GM21367 (cell line): ENCODE measurements at regions not wholly inside any gene's neighbourhood (a gene's known extent, or its start where the extent isn't known, plus 50 kb on each side); places are given as distances from the start of the nearest gene placed in this dataset.

ENCODE experiments used
- ATAC-seq: cut with Tn5 transposase; IDR thresholded peaks from one replicate; pipeline ENCODE4 v1.9.1; 2021; ENCODE audit not compliant: unreplicated experiment

DNA sequence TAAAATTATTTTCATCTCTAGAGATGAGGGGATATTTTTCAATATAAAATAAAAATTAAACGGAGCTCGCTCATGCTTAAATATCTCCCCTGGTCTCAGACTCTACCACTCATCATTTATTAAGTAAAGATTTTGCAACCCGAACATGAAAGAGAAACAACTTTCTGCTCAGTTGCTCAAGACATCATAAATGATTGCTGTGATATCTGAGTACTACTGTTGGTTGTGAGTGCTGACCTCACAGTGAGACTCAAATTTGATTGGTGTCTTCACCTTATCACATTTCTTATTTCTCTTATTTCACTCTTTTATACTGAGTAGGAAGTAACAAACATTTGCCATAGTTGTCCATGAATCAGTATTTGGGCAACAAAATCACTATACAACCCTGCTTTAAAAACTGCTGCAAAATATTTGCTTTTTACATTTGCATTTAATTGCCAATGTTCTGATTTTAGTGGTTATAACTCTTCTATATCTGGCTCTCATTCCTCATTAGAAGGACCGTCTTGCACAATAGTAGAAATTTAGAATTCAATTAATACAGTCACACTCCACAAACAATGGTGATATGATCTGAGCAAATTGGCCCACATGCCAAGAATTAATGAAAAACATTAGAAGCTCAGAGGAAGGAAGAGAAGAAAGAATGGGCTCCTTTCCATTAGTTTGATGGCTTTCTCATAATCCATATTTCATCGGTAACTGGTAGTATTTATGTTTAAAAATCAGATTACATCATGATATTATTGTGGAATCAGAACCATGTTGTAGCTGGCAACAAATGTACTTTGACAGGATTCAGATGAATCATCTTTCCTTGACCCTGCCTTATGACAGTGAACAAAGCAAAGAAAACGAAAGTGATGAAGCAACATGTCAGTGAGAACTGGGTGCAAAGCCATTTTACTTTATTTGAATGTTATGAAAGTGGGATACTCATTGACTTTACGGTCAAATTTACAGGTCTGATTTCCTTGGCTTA is 973.6 kb upstream of the TENM4 start:
- ATAC-seq: no peak

DNA sequence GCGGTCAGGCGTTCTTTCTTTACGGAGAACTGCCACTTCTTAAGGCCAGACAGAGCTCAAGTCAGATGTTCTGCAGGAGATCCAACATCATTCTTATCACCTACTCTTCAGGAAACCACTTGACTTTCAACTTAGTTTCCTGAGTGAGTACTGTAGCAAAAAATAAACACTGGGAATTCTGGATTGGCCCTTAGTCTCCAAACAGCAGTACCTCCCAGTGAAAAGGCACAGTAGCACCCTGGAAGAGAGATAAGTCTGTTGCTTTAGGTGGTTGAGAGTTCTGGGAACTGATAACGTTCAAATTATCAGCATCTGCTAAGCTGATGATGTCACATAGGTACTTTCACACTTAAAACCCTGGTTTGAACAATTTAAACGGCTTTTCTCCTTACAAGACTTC is 971.8 kb upstream of the TENM4 start:
- no peak for ATAC-seq

DNA sequence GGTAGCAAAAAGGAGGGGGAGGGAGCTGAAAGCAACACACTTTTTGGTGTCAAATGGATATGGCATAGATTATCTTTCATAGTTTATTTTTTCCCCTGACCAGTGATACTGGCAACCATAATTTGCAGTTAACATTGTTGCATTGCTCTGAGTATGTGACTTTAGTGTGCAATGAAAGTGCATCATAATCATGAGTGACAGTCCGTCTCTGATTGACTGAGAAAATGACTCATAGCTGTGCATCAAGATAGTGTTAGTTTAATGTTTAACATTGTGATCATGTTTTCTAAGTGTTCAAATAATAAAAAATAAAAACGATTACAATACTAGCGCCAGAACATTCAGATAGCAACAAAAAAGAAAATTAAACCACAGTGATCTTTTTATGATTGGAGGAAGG is 952.4 kb upstream of the TENM4 start:
- no peak for ATAC-seq

DNA sequence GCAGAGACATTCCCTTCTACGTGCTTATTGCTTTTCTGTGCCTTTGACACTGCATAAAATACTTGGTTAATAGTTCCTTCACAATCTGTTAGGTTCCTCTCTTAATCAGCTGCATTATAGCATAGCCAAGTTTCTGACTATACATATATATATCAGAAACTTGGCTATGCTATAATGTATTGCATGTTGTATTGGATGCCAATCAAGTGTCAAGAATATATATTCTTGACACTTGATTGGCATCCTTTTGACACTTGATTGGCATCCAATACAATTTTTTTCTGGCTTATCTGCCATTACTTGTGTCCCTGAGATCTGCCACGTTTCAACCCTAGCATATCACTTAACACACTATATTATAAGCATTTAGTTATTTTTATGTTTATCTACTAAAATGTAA is 949.7 kb upstream of the TENM4 start:
- no peak for ATAC-seq

DNA sequence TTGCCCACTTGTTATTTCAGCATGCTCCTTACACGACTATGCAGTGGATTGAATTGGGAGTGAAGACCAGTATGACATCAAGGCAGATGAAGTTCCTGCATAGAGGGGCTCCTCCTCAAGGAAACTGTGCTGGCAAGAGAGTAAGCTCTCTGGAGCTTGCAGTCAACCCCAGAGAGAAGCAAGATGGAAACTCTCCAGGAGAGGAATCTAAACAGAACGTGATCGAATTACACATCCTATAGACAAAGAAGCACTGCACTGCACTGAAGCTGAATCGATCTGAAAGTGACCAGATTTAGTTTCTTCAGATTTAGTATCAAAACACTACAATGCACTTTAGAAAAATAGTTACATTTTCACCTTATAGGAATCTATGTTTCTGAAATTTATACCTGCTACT is 947.7 kb upstream of the TENM4 start:
- no peak for ATAC-seq

GRCh38 chr11:80388130-80388529 is 947.3 kb upstream of the TENM4 start:
- ATAC-seq: no peak

- no peak for ATAC-seq
Measured at GRCh38 chr11:80383655-80384054, 942.8 kb upstream of the TENM4 start.

GRCh38 chr11:80379620-80380278 is 938.9 kb upstream of the TENM4 start:
- no peak for ATAC-seq

DNA sequence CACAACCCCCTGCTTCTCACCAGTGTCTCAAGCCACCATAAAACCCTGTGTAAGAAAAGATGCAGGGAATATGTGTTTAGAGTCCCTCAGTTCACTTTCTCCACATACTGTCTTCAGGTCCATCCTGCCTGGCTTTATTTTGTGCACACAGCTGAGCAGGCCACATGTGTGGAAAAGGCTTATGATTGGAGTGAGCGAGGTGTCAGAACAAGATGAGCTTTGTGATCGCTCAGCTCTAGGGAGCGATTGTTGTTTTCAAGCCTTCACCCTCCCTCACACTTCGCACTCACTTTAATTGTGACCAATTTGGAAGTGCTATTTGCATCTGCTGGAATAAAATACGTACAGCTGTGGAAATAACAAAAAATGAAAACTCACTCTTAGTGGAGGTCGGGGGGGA is 931.1 kb upstream of the TENM4 start:
- no peak for ATAC-seq

GRCh38 chr11:80365980-80366379 is 925.1 kb upstream of the TENM4 start:
- ATAC-seq: no peak

- ATAC-seq: no peak
Measured at GRCh38 chr11:80365076-80365725, 924.4 kb upstream of the TENM4 start.

DNA sequence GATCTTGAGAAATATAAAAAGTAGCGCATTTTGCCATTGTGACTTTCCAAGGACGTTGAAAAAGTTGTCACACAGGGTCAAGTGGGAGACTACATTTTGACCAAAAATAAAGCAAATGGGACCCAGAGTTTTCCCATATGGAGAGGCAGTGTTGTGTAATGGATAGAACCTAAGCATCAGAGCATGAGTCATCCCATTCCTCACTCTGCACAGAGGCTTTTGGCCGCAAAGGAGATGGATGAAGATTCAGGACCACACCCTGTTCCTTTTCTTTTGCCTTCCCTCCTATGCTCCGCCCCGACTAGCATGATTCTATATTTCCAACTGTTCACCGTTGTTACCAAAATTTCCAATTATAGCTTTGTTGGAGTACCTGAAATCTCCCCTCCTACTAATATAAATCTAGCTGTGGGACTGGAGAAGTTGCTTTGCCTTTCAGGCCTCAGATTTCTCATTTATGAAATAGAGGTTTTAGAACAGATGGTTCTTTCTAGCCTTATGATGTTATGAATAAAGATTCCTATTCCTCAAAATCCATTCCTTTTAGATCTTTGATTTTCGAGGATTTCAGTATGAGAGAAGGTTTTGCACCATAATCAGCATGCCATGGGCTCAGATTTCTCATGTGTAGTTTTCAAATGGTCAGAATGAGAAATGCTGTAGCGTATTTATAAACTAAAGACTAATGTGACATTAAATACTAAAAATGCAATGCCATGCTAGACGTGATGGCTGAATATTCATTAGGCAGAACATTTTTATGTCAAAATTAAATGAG is 921.9 kb upstream of the TENM4 start:
- no peak for ATAC-seq

DNA sequence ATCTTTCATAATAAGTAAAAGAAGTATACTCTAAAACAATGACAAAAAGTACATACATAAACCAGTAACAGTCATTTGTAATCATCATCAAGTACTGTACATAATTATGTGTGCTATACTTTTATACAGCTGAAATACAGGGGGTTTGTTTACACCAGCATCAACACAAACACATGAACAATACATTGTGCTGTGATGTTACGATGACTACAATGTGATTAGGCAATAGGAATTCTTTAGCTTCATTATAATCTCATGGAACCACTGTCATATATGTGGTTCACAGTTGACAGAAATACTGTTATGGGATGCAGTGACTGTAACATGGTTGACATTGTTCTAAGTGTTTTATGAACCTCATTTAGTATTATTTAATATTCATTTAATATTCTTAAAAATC is 914.4 kb upstream of the TENM4 start:
- no peak for ATAC-seq

DNA sequence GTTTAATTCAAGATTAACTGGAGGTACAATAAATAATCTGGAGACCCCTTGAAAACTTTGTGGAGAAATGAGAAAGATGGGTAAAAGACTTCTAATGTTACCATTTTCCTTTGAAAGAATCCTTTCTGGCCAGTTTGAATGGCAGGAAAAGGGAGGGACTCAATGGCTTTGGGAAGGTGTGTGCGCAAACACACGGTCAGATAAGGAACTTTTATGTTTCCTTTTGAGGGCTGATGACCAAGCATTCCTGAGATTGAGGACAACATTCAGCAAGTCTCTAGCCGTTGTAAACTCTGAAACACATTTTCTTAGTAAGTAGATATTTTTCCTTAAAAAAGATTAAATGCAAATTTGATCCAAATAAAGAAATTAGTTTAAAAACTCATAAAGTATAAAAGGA is 909.7 kb upstream of the TENM4 start:
- no peak for ATAC-seq

DNA sequence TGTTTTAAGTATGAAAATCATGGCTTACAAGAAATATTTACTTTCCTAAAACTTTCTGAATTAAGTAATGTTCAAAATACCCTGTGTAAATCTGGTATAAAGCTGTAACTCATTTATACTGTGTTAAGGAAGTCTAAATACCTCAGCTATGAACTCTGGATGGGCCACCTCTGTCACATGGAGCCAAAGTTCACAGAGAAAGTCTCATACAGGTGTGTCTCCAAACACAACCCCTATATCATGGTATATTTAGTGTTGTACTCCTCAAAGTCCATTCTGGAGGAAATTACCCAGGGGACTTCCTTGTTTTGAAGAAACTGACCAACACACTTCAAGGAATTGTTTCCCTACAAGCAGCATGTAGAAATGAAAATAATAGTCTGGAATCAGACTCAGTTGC is 909.2 kb upstream of the TENM4 start:
- ATAC-seq: no peak

- ATAC-seq: no peak
Measured at GRCh38 chr11:80346353-80347059, 905.7 kb upstream of the TENM4 start.

GRCh38 chr11:80343436-80343835 is 902.6 kb upstream of the TENM4 start:
- no peak for ATAC-seq

GRCh38 chr11:80338231-80338630 is 897.4 kb upstream of the TENM4 start:
- no peak for ATAC-seq

- ATAC-seq: no peak
Measured at GRCh38 chr11:80331694-80332093, 890.9 kb upstream of the TENM4 start.

- ATAC-seq: no peak
Measured at GRCh38 chr11:80330264-80330663, 889.4 kb upstream of the TENM4 start.
